Upper lobe of left lung (tissue), 4 donors: ENCODE measurements at regions not wholly inside any gene's neighbourhood (a gene's known extent, or its start where the extent isn't known, plus 50 kb on each side); places are given as distances from the start of the nearest gene placed in this dataset.

Experiments used
- EP300 ChIP-seq, 4 donors: sonication (generic); formaldehyde crosslinking; IDR thresholded peaks; one replicate each; pipeline ENCODE4 v1.5.1; 2017; ENCODE audit warnings: antibody characterized with exemption in 4 of 4, control low read depth in 2 of 4
- POLR2A ChIP-seq, 4 donors: fragments of 450-650 bp; IDR thresholded peaks; one replicate each; pipeline ENCODE4 v1.5.1; 2016 to 2017; ENCODE audit warnings: antibody characterized with exemption in 4 of 4, mild to moderate bottlenecking in 2 of 4
- POLR2AphosphoS5 ChIP-seq, 2 donors: sonication (generic); formaldehyde crosslinking; IDR thresholded peaks; one replicate each; pipeline ENCODE4 v1.5.1; 2017; ENCODE audit warnings: antibody characterized with exemption in 2 of 2
- TF ChIP-seq, protein P1 (sequence below), 6 experiments: fragments of 450-650 bp in 4 of 6; fragments of 200-600 bp in 2 of 6; sonication (generic) in 2 of 6; IDR thresholded peaks; one replicate each; pipeline ENCODE4 v1.5.1; 2016 to 2019; ENCODE audit warnings: antibody characterized with exemption in 6 of 6

DNA sequence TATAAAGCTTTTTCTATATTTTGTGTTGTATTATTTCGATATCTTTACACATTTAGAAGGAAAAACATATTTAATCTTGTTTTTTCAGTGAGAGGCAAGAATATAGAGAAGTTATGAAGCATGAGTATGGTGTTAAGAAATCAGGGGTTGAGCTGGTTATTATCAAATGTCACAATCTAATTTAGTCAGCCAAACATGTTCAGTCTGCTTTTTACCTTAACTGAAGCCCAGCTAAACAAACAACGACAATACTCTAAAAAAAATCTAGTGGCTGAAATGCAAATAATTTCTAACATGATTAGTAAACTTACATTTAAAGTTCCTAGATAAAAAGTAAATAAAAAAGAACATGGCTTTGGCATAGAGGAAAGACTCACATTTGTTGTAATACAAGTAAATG, 433.8 kb upstream of the NRSN1 start:
- TF ChIP-seq, protein P1, sequence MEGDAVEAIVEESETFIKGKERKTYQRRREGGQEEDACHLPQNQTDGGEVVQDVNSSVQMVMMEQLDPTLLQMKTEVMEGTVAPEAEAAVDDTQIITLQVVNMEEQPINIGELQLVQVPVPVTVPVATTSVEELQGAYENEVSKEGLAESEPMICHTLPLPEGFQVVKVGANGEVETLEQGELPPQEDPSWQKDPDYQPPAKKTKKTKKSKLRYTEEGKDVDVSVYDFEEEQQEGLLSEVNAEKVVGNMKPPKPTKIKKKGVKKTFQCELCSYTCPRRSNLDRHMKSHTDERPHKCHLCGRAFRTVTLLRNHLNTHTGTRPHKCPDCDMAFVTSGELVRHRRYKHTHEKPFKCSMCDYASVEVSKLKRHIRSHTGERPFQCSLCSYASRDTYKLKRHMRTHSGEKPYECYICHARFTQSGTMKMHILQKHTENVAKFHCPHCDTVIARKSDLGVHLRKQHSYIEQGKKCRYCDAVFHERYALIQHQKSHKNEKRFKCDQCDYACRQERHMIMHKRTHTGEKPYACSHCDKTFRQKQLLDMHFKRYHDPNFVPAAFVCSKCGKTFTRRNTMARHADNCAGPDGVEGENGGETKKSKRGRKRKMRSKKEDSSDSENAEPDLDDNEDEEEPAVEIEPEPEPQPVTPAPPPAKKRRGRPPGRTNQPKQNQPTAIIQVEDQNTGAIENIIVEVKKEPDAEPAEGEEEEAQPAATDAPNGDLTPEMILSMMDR (IDR thresholded peaks at IDR 0.05) = no peak
- no peak for TF ChIP-seq EP300 (IDR thresholded peaks at IDR 0.05)
- no peak for TF ChIP-seq POLR2A (IDR thresholded peaks at IDR 0.05)
- TF ChIP-seq POLR2AphosphoS5 (IDR thresholded peaks at IDR 0.05) = no peak
